Vagina (tissue), 2 donors: ENCODE measurements at regions not wholly inside any gene's neighbourhood (a gene's known extent, or its start where the extent isn't known, plus 50 kb on each side); places are given as distances from the start of the nearest gene placed in this dataset.

Experiments used
- CTCF ChIP-seq, 3 experiments: fragments of 450-650 bp in 2 of 3; fragments of 200-600 bp in 1 of 3; sonication (generic) in 1 of 3; IDR thresholded peaks; one replicate each; pipeline ENCODE4 v1.5.1; 2017 to 2019; ENCODE audit warnings: antibody characterized with exemption in 3 of 3, mild to moderate bottlenecking in 2 of 3, moderate library complexity in 2 of 3
- POLR2A ChIP-seq, 2 donors: fragments of 450-650 bp; IDR thresholded peaks; one replicate each; pipeline ENCODE4 v1.6.1; 2017; ENCODE audit warnings: antibody characterized with exemption in 2 of 2, mild to moderate bottlenecking in 2 of 2, moderate library complexity in 2 of 2
- POLR2AphosphoS5 ChIP-seq, 2 donors: sonication (generic); formaldehyde crosslinking; IDR thresholded peaks; one replicate each; pipeline ENCODE4 v1.9.0; 2017; ENCODE audit warnings: antibody characterized with exemption in 2 of 2, mild to moderate bottlenecking in 2 of 2, low read depth in 1 of 2; ENCODE audit not compliant: insufficient read depth in 1 of 2

- TF ChIP-seq POLR2A (IDR thresholded peaks at IDR 0.05), result no peak
- no peak for TF ChIP-seq CTCF (IDR thresholded peaks at IDR 0.05)
- no peak for TF ChIP-seq POLR2AphosphoS5 (IDR thresholded peaks at IDR 0.05; ENCODE audit: insufficient read depth in 1 of 2, low read depth in 1 of 2)
These were observed 162.4 kb downstream of the ASB9 start for GRCh38 chrX:15107367-15107988.
